Fibroblast of lung (primary cell): ENCODE measurements at regions not wholly inside any gene's neighbourhood (a gene's known extent, or its start where the extent isn't known, plus 50 kb on each side); places are given as distances from the start of the nearest gene placed in this dataset.

Experiments used
- DNase-seq, 2 donors: peaks; one replicate each; pipeline versions ENCODE4 v3.0.0 to v3.0.0-alpha.2; 2010; ENCODE audit warnings: low read depth in 2 of 2
- H2AFZ ChIP-seq: 2 replicates; pipeline ENCODE4 v1.5.1; 2012; ENCODE audit warnings: low read length, control low read depth, inconsistent platforms
- H3K27ac ChIP-seq: 2 replicates; pipeline ENCODE4 v1.5.1; 2011; ENCODE audit warnings: low read length, control low read depth; ENCODE audit not compliant: insufficient read depth
- H3K27me3 ChIP-seq: 2 replicates; pipeline ENCODE4 v1.5.1; 2011; ENCODE audit warnings: mild to moderate bottlenecking, low read length; ENCODE audit not compliant: control insufficient read depth, insufficient read depth
- H3K36me3 ChIP-seq: 2 replicates; pipeline ENCODE4 v1.5.1; 2011; ENCODE audit warnings: low read length; ENCODE audit not compliant: control insufficient read depth, insufficient read depth
- H3K4me1 ChIP-seq: 2 replicates; pipeline ENCODE4 v1.5.1; 2011; ENCODE audit warnings: low read length; ENCODE audit not compliant: control insufficient read depth, insufficient read depth; ENCODE audit errors: extremely low read depth
- H3K4me2 ChIP-seq: 2 replicates; pipeline ENCODE4 v1.5.1; 2011; ENCODE audit warnings: low read length, control low read depth; ENCODE audit not compliant: insufficient read depth; ENCODE audit errors: extremely low read depth
- H3K4me3 ChIP-seq, 4 experiments: fragments of 200-600 bp in 1 of 4; sonication (generic) in 1 of 4; replicated peaks in 1 of 4; 2 replicates each; pipeline ENCODE4 v1.5.1; 2011 to 2016; ENCODE audit warnings: low read length in 4 of 4, low read depth in 3 of 4, mild to moderate bottlenecking in 3 of 4, control low read depth in 2 of 4, inconsistent platforms in 1 of 4, mixed read lengths in 1 of 4; ENCODE audit not compliant: insufficient read depth in 1 of 4; ENCODE audit errors: control extremely low read depth in 1 of 4
- H3K79me2 ChIP-seq: 2 replicates; pipeline ENCODE4 v1.5.1; 2012; ENCODE audit warnings: mild to moderate bottlenecking, low read length, inconsistent platforms; ENCODE audit not compliant: control insufficient read depth, insufficient read depth
- H3K9ac ChIP-seq: 2 replicates; pipeline ENCODE4 v1.5.1; 2011; ENCODE audit warnings: mild to moderate bottlenecking, low read length, control low read depth; ENCODE audit not compliant: insufficient read depth
- H3K9me3 ChIP-seq: 2 replicates; pipeline ENCODE4 v1.5.1; 2012; ENCODE audit warnings: low read depth, low read length; ENCODE audit not compliant: control insufficient read depth, insufficient read depth
- H4K20me1 ChIP-seq: 2 replicates; pipeline ENCODE4 v1.5.1; 2011; ENCODE audit warnings: low read length; ENCODE audit not compliant: control insufficient read depth, insufficient read depth; ENCODE audit errors: extremely low read depth
- CTCF ChIP-seq, 2 donors: IDR thresholded peaks in 1 of 2; conservative IDR thresholded peaks in 1 of 2; 1 replicate in 1 of 2; 2 replicates in 1 of 2; pipeline ENCODE4 v1.5.1; 2011 to 2012; ENCODE audit warnings: low read length in 2 of 2, control low read depth in 1 of 2, inconsistent platforms in 1 of 2, low read depth in 1 of 2, mild to moderate bottlenecking in 1 of 2
- EZH2 ChIP-seq: IDR thresholded peaks from 2 replicates; pipeline ENCODE4 v1.5.1; 2012; ENCODE audit warnings: low read length, control low read depth, mild to moderate bottlenecking; ENCODE audit errors: missing control alignments

- TF ChIP-seq CTCF (conservative IDR thresholded peaks at IDR 0.05 in 1 of 2, IDR thresholded peaks at IDR 0.05 in 1 of 2; ENCODE audit: low read depth in 1 of 2, low read length in 2 of 2) (no peak), EZH2 (no peak)
- H3K4me1 ChIP-seq: no peaks in the 10 kb centered on the region
- DNase-seq: no peak
- H2AFZ ChIP-seq: no peak overlapping the region
- H3K79me2 ChIP-seq: no peaks in the 10 kb centered on the region
- H3K27ac ChIP-seq: no peak overlapping the region
- H3K9me3 ChIP-seq: no peaks in the 10 kb centered on the region
- no peak overlapping the region for H3K4me3 ChIP-seq
- H3K27me3 ChIP-seq: no peaks in the 10 kb centered on the region
- H3K9ac ChIP-seq: no peak overlapping the region
- no peaks in the 10 kb centered on the region for H4K20me1 ChIP-seq
- no peak overlapping the region for H3K4me2 ChIP-seq
- no peaks in the 10 kb centered on the region for H3K36me3 ChIP-seq
Measured at GRCh38 chr4:59971952-59972351, 1228.2 kb upstream of the ADGRL3 start.

- Histone ChIP-seq H3K79me2 (no peaks in the 10 kb centered on the region), H3K27ac (no peak overlapping the region), H3K27me3 (no peaks in the 10 kb centered on the region), H3K36me3 (no peaks in the 10 kb centered on the region), H3K4me2 (no peak overlapping the region), H3K4me1 (no peaks in the 10 kb centered on the region), H4K20me1 (no peaks in the 10 kb centered on the region), H3K9me3 (no peaks in the 10 kb centered on the region), H2AFZ (no peak overlapping the region), H3K9ac (no peak overlapping the region), H3K4me3 (no peak overlapping the region)
- no peak for DNase-seq
- no peak for TF ChIP-seq CTCF (conservative IDR thresholded peaks at IDR 0.05 in 1 of 2, IDR thresholded peaks at IDR 0.05 in 1 of 2; ENCODE audit: low read depth in 1 of 2, low read length in 2 of 2)
- no peak for TF ChIP-seq EZH2
Measured at GRCh38 chr4:59973492-59973891, 1226.6 kb upstream of the ADGRL3 start.

GRCh38 chr4:59979061-59979460 is 1221.1 kb upstream of the ADGRL3 start:
- Histone ChIP-seq H2AFZ (no peak overlapping the region), H3K4me1 (no peaks in the 10 kb centered on the region), H3K36me3 (no peaks in the 10 kb centered on the region), H4K20me1 (no peaks in the 10 kb centered on the region), H3K27me3 (no peaks in the 10 kb centered on the region), H3K9me3 (no peaks in the 10 kb centered on the region), H3K79me2 (no peaks in the 10 kb centered on the region), H3K27ac (no peak overlapping the region), H3K4me2 (no peak overlapping the region), H3K9ac (no peak overlapping the region), H3K4me3 (no peak overlapping the region)
- TF ChIP-seq EZH2: no peak
- no peak for TF ChIP-seq CTCF (conservative IDR thresholded peaks at IDR 0.05 in 1 of 2, IDR thresholded peaks at IDR 0.05 in 1 of 2; ENCODE audit: low read depth in 1 of 2, low read length in 2 of 2)
- DNase-seq: no peak
